ENCODE measurements at regions not wholly inside any gene's neighbourhood (a gene's known extent, or its start where the extent isn't known, plus 50 kb on each side); places are given as distances from the start of the nearest gene placed in this dataset.

DNA sequence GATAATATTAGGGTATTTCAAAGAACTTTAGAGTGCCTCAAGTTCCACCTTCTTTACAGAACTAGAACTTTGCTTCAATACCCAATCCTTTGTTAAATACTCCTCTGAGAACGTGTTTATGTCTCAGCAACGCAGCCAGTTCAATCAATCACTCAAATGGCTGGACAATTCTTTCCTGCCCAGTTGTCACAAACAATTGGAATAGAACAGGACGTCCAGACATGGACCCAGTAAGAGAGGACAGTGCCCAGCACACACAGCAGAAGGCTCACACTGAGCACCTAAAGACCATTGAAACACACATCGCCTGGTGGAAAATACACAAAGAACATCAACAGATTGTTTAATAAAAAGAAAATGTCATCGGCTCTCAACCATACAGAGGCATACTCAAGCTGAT lies 140.6 kb downstream of the TTLL2 start:
- DNase-seq (no peak), ATAC-seq (no peak)
- Histone ChIP-seq H3K27me3 (no peaks in the 10 kb centered on the region), H3K4me1 (peaks cover 0 to 17% (median 11%) of the 10 kb centered on the region in 9 donors), H3K36me3 (no peaks in the 10 kb centered on the region), H3K27ac (no peak overlapping the region), H3K4me3 (no peak overlapping the region), H3K9me3 (no peaks in the 10 kb centered on the region)
- TF ChIP-seq, protein P1, sequence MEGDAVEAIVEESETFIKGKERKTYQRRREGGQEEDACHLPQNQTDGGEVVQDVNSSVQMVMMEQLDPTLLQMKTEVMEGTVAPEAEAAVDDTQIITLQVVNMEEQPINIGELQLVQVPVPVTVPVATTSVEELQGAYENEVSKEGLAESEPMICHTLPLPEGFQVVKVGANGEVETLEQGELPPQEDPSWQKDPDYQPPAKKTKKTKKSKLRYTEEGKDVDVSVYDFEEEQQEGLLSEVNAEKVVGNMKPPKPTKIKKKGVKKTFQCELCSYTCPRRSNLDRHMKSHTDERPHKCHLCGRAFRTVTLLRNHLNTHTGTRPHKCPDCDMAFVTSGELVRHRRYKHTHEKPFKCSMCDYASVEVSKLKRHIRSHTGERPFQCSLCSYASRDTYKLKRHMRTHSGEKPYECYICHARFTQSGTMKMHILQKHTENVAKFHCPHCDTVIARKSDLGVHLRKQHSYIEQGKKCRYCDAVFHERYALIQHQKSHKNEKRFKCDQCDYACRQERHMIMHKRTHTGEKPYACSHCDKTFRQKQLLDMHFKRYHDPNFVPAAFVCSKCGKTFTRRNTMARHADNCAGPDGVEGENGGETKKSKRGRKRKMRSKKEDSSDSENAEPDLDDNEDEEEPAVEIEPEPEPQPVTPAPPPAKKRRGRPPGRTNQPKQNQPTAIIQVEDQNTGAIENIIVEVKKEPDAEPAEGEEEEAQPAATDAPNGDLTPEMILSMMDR (IDR thresholded peaks at IDR 0.05) = no peak
- intact Hi-C loops (cut with DNase I) = no loop called here
- 80 to 91% methylated on average over 5 of the region's 5 CpGs for WGBS, 2 donors

DNA sequence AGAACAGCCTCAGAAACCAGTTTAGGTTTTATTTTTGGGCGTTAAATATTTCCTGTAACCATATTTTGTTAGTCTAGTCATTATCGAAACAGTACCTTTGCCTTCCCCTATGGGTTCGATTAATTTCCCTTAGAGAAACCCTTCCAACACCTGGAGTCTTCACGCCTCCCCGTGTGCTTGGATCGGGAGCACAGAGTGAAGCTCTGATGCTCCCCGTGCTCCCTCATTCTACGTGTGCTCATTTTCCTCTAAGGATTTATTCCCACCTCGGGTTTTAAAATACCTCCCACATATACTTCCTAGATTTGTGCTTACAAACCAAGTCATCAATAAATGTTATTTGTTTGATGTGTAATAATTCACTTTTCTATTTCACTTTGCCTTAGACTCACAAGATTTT lies 142.4 kb downstream of the TTLL2 start:
- 92 to 95% methylated on average over 9 of the region's 9 CpGs for WGBS, 2 donors
- DNase-seq (no peak), ATAC-seq (no peak)
- Histone ChIP-seq H3K4me3 (no peak overlapping the region), H3K4me1 (peaks cover 0 to 17% (median 11%) of the 10 kb centered on the region in 9 donors), H3K27me3 (no peaks in the 10 kb centered on the region), H3K36me3 (no peaks in the 10 kb centered on the region), H3K27ac (no peak overlapping the region), H3K9me3 (no peaks in the 10 kb centered on the region)
- TF ChIP-seq, protein P1 (IDR thresholded peaks at IDR 0.05) = no peak
- intact Hi-C loops (cut with DNase I) = no loop called here

DNA sequence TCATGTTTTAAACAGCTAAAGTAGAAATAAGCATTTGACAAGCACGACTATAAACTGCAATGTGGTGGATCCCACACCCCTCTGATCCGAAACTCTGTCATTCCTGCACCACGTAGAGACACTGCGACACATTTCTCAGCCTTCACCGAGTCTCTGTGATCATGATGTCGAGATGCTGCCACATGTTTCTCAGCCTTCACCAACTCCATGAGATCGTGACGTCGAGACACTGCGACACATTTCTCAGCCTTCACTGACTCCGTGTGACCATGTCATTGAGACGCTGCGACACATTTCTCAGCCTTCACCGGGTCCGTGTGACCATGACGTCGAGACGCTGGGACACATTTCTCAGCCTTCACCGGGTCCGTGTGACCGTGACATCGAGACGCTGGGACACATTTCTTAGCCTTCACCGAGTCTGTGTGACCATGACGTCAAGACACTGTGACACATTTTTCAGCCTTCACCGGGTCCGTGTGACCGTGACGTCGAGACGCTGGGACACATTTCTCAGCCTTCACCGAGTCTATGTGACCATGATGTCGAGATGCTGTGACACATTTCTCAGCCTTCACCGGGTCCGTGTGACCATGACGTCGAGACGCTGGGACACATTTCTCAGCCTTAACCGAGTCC lies 143.0 kb downstream of the TTLL2 start:
- H3K9me3 ChIP-seq = no peaks in the 10 kb centered on the region
- H3K4me1 ChIP-seq = peaks cover 0 to 17% (median 11%) of the 10 kb centered on the region in 9 donors
- DNase-seq = no peak
- no peak overlapping the region for H3K27ac ChIP-seq
- no peak overlapping the region for H3K4me3 ChIP-seq
- no peak for ATAC-seq
- 96% methylated on average over 39 of the region's 39 CpGs for WGBS, 2 donors
- no peaks in the 10 kb centered on the region for H3K27me3 ChIP-seq
- intact Hi-C loops (cut with DNase I) = no loop called here
- TF ChIP-seq, protein P1 (IDR thresholded peaks at IDR 0.05) = no peak
- H3K36me3 ChIP-seq = no peaks in the 10 kb centered on the region

DNA sequence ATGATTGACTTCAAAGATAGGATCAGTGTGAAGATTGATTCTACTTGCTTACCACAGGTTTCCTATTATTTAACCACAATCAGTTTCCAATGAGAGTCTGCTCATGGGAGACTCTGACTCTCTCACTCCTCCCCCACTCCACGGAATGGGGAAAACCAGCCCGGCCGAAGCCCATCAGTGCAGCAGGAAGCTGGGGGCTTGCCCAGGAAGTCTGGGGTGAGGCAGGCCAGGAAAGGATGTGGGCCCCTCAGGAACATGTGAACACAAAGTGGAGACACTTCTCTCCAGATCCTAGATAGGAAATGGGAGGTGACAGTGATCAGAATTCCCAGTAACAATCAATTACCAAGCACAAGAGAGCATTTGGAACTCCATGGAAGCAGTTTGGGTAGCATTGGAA lies 144.2 kb downstream of the TTLL2 start:
- no peak for ATAC-seq
- TF ChIP-seq, protein P1 (IDR thresholded peaks at IDR 0.05) = no peak

More for the DNA sequence above, 144.2 kb downstream of the TTLL2 start:
- H3K27ac ChIP-seq = no peak overlapping the region
- no peak for DNase-seq
- H3K36me3 ChIP-seq = no peaks in the 10 kb centered on the region
- H3K4me3 ChIP-seq = no peak overlapping the region
- intact Hi-C loops (cut with DNase I) = no loop called here
- no peaks in the 10 kb centered on the region for H3K9me3 ChIP-seq
- 40 to 56% methylated on average over 3 of the region's 3 CpGs for WGBS, 2 donors
- H3K4me1 ChIP-seq = peaks cover 0 to 20% (median 11%) of the 10 kb centered on the region in 9 donors
- H3K27me3 ChIP-seq = no peaks in the 10 kb centered on the region
